Activated T-helper 17 cell treated with anti-CD3 and anti-CD28 coated beads, Interleukin-2, amount 50 U/mL, for 72 hours (primary cell): ENCODE measurements at regions not wholly inside any gene's neighbourhood (a gene's known extent, or its start where the extent isn't known, plus 50 kb on each side); places are given as distances from the start of the nearest gene placed in this dataset.

Experiments used
- ATAC-seq: fragments of 150-1000 bp; cut with Tn5 transposase; replicated peaks from 2 replicates; pipeline ENCODE4 v1.10.0; 2021; ENCODE audit warnings: mild to moderate bottlenecking, moderate library complexity
- H3K27ac Mint-ChIP-seq: one replicate; pipeline ENCODE4 v1.8.0; 2022; ENCODE audit warnings: mixed read lengths
- H3K27me3 Mint-ChIP-seq: one replicate; pipeline ENCODE4 v1.8.0; 2022; ENCODE audit warnings: mixed read lengths
- H3K36me3 Mint-ChIP-seq: one replicate; pipeline ENCODE4 v1.8.0; 2022; ENCODE audit warnings: low read depth, mild to moderate bottlenecking, mixed read lengths
- H3K4me1 Mint-ChIP-seq: one replicate; pipeline ENCODE4 v1.8.0; 2022; ENCODE audit warnings: mixed read lengths
- H3K4me3 Mint-ChIP-seq: one replicate; pipeline ENCODE4 v1.8.0; 2022; ENCODE audit warnings: mild to moderate bottlenecking, mixed read lengths
- H3K9me3 Mint-ChIP-seq: one replicate; pipeline ENCODE4 v1.8.0; 2022; ENCODE audit warnings: mixed read lengths

GRCh38 chr2:113838744-113839444 is 51.0 kb upstream of the ACTR3 start:
- H3K36me3 Mint-ChIP-seq, result peaks cover 9% of the 10 kb centered on the region

DNA sequence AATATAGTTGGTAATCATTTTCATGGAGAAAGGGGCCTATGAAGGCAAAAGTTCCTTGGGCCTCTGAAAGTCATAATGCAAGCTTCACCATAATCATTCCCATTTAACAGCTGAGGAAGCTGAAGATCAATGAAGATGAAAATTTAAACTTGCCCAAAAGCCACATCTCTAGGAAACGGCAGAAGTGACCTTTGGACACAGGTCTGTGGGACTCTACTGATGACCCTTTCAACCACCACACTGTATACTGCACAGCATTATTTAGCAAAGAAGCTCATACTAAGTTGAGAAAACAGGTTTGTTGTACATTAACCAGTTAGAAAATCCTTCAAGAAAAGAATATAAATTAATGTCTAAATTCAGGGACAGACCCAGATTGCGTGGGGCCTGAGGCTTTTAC is 51.6 kb upstream of the ACTR3 start:
- no peak for ATAC-seq
- no peak overlapping the region for H3K27ac Mint-ChIP-seq
- H3K9me3 Mint-ChIP-seq, result no peaks in the 10 kb centered on the region
- peaks cover 9% of the 10 kb centered on the region for H3K36me3 Mint-ChIP-seq
- no peaks in the 10 kb centered on the region for H3K4me1 Mint-ChIP-seq
- H3K4me3 Mint-ChIP-seq, result no peak overlapping the region
- H3K27me3 Mint-ChIP-seq, result no peaks in the 10 kb centered on the region

More at GRCh38 chr2:113838744-113839444, 51.0 kb upstream of the ACTR3 start:
- no peak for ATAC-seq
- Mint-ChIP-seq H3K27ac (no peak overlapping the region), H3K4me3 (no peak overlapping the region), H3K9me3 (no peaks in the 10 kb centered on the region), H3K4me1 (no peaks in the 10 kb centered on the region), H3K27me3 (no peaks in the 10 kb centered on the region)

DNA sequence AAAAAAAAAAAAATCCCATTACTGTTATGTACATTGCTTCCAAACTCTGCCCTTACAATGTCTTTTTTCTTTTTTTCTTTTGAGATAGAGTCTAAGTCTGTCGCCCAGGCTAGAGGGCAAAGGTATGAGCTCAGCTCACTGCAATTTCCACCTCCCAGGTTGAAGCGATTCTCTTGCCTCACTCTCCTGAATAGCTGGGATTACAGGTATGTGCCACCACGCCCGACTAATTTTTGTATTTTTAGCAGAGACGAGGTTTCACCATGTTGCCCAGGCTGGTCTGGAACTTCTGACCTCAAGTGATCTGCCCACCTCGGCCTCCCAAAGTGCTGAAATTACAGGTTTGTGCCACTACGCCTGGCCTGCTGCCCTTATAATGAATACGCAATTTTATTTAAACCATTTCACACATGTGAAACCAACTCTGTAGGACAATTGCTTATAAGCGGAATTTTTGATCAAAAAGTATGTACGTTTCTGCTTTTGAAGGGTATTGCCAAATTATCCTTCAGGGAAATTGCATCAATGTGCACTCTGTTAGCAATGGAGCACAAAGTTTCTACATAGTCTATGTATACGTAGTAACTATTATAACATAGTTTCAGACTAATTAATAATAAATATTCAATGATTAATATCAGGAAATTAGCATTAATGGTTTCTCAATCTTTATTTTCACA is 55.7 kb upstream of the ACTR3 start:
- H3K4me1 Mint-ChIP-seq, result no peaks in the 10 kb centered on the region
- H3K27me3 Mint-ChIP-seq, result no peaks in the 10 kb centered on the region
- ATAC-seq, result no peak
- no peak overlapping the region for H3K27ac Mint-ChIP-seq
- H3K9me3 Mint-ChIP-seq, result no peaks in the 10 kb centered on the region
- H3K4me3 Mint-ChIP-seq, result no peak overlapping the region
- H3K36me3 Mint-ChIP-seq, result no peaks in the 10 kb centered on the region

DNA sequence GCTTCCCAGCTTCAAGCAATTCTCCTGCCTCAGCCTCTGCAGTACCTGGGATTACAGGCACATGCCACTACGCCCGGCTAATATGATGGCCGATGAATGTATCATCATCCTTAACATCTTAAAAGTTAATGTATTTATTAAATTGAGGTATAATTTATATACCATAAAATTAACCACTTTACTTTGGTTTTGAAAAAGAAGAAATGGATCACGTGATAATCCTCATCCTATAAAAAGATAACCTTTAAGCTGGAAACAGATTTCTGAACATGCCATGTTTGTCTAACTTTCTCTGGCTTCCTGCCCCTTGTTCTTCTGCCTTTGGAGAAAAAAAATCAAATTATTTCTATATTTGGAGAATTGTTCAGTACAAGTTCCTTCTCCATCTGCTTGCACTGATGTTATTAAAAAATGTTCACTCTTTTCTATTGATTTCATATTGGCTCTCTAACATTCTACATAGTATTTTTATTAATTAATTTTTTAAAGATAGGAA is 57.0 kb upstream of the ACTR3 start:
- Mint-ChIP-seq H3K27ac (no peak overlapping the region), H3K36me3 (no peaks in the 10 kb centered on the region), H3K27me3 (no peaks in the 10 kb centered on the region), H3K4me3 (no peak overlapping the region), H3K4me1 (no peaks in the 10 kb centered on the region), H3K9me3 (peaks cover 5% of the 10 kb centered on the region)
- no peak for ATAC-seq

DNA sequence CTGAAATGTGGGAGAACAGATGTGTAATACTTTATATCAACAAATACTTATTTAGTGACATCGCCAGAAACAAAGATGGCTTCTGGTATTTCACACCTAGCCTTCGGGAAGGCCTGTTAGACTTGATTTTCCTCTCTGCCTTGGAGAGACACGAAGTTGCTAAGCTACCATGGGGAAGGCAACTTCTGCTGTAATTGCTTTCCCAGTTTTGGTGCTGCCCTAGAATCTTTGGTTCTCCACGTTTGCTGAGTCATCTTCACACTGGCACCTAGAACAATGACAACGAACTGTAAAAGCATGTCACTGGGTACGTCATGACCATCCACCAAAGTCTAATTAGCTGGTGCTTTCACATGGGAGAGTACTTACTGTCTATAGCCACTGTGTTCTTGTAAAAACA is 58.7 kb upstream of the ACTR3 start:
- Mint-ChIP-seq H3K36me3 (no peaks in the 10 kb centered on the region), H3K9me3 (peaks cover 5% of the 10 kb centered on the region), H3K27me3 (no peaks in the 10 kb centered on the region), H3K4me1 (no peaks in the 10 kb centered on the region), H3K27ac (no peak overlapping the region), H3K4me3 (no peak overlapping the region)
- no peak for ATAC-seq

GRCh38 chr2:113829761-113830160 is 60.1 kb upstream of the ACTR3 start:
- H3K27ac Mint-ChIP-seq, result no peak overlapping the region
- H3K4me3 Mint-ChIP-seq, result no peak overlapping the region
- no peaks in the 10 kb centered on the region for H3K4me1 Mint-ChIP-seq
- H3K36me3 Mint-ChIP-seq, result no peaks in the 10 kb centered on the region
- H3K27me3 Mint-ChIP-seq, result no peaks in the 10 kb centered on the region
- H3K9me3 Mint-ChIP-seq, result peaks cover 5% of the 10 kb centered on the region
- no peak for ATAC-seq

DNA sequence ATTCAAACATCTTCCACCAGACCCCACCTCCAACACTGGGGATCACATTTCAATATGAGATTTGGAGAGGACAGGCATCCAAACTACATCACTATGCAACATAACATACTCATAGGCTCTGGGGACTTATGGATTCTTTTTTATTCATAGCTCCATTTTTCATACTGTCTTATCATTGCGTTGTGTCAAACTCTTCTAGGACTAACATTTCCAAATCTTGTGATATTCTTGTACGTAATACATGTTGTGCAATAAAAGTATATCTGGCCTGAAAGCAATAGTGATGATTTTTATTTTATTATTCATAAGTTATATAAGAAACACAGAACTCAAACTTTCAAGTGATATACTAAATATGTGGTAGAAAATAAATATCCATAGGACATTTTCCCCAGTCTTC is 60.6 kb upstream of the ACTR3 start:
- H3K27ac Mint-ChIP-seq, result no peak overlapping the region

GRCh38 chr2:113828049-113828742 is 61.7 kb upstream of the ACTR3 start:
- ATAC-seq, result no peak
- no peaks in the 10 kb centered on the region for H3K27me3 Mint-ChIP-seq

More for the DNA sequence above, 60.6 kb upstream of the ACTR3 start:
- H3K9me3 Mint-ChIP-seq, result peaks cover 5% of the 10 kb centered on the region
- H3K27me3 Mint-ChIP-seq, result no peaks in the 10 kb centered on the region
- H3K36me3 Mint-ChIP-seq, result no peaks in the 10 kb centered on the region
- no peak overlapping the region for H3K4me3 Mint-ChIP-seq
- no peak for ATAC-seq
- no peaks in the 10 kb centered on the region for H3K4me1 Mint-ChIP-seq

DNA sequence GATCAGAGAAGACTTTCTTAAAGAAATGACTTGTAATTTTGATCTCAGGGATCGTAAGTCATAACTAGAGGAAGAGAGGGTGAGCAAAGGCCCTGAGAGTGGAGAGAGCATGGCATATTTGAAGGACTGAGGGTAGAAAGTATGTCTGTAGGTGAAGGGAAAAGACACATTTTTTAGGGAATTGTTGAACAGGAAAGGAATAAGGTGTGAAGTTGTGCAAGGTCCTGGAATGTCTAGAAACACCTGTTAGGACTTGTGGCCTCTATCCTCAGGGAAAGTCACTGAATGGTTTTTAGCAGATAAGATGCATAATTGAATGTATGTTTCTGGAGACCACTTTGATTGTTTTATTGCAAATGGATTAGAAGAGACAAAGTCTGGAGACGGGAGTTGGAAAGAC is 62.5 kb upstream of the ACTR3 start:
- no peaks in the 10 kb centered on the region for H3K4me1 Mint-ChIP-seq
- no peaks in the 10 kb centered on the region for H3K36me3 Mint-ChIP-seq
- H3K27ac Mint-ChIP-seq, result no peak overlapping the region
- H3K9me3 Mint-ChIP-seq, result peaks cover 5% of the 10 kb centered on the region
- no peak overlapping the region for H3K4me3 Mint-ChIP-seq
- no peaks in the 10 kb centered on the region for H3K27me3 Mint-ChIP-seq
- ATAC-seq, result no peak

More at GRCh38 chr2:113828049-113828742, 61.7 kb upstream of the ACTR3 start:
- Mint-ChIP-seq H3K4me3 (no peak overlapping the region), H3K9me3 (peaks cover 5% of the 10 kb centered on the region), H3K36me3 (no peaks in the 10 kb centered on the region), H3K4me1 (no peaks in the 10 kb centered on the region), H3K27ac (no peak overlapping the region)

DNA sequence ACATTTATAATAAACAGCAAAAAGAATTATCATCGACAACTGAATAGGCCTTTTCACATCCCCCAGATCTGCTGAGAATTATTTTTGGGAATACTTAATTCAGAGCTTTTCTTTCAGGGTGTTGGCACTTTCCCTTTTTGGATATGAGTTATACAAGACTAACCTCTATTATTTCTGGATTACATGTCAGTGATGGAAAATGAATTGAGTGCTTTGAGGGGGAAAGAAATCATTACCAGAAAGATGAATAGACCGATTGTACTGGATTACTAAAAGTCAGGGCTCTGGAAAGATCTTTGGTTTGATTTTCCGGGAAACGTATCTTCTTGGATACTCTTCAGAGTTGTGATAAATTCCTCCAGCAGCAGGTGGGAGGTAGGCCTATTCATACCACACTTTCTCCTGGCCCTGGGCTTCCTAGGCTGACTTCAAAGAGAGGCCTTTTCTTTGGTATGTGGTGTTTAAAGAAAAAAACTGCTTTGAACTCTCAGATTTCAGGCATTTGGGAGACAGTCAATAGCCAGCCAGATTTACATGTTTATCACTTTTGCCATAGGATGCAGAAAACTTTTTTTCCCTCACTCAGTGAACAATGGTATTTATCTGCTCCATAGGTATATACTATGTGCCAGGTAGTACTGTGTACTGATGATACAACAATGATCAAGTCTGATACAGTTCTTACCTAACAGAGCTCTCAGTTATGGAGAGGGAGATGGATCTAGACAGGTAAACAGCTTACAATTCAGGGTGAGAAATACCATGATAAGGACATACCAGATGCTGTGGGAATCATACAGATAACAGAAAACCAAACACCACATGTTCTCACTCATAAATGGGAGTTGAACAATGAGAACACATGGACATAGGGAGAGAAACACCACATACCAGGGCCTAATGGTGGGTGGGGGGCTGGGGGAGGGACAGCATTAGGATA is 63.3 kb upstream of the ACTR3 start:
- Mint-ChIP-seq H3K27ac (no peak overlapping the region), H3K4me3 (no peak overlapping the region)

DNA sequence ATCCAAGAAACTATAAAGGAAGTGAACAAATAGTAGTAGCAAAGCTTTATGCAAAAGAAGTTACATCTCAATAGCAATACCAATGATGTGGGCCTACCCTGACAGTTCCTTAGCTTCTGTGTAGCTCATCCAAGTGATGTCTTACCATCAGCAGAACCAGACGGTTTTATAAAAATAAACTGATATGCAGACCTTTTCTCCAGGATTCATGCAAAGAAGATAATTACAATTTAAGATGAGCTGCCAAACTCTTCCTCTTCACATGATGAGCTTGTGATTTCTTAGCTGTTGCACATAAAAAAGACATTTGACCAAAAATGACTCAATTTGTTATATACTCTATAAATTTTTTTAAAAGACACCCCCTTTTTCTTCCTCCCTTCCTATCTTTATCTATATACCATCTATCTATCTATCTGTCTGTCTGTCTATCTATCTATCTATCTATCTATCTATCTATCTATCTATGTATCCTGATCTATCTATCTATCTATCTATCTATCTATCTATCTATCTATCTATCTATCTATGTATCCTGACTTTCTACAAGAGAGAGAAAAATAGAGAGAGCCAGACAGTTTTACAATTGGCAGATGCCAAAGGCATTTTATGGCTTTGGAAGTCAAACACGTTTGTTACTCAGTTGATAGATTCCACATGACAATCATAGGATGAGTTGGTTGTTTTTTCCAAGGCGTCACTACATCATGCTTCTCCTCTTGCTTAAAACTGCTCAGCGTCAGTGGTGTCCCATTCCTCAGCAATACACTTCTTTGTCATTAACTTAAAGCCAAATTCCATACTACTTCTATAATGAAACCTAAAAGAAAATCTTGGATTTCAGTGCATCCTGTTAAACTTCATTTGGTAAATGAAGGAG is 65.9 kb upstream of the ACTR3 start:
- Mint-ChIP-seq H3K9me3 (peaks cover 5% of the 10 kb centered on the region), H3K27me3 (no peaks in the 10 kb centered on the region), H3K36me3 (no peaks in the 10 kb centered on the region), H3K4me1 (no peaks in the 10 kb centered on the region), H3K4me3 (no peak overlapping the region), H3K27ac (no peak overlapping the region)
- no peak for ATAC-seq

More for the DNA sequence above, 63.3 kb upstream of the ACTR3 start:
- no peaks in the 10 kb centered on the region for H3K36me3 Mint-ChIP-seq
- ATAC-seq, result no peak
- H3K9me3 Mint-ChIP-seq, result peaks cover 5% of the 10 kb centered on the region
- H3K4me1 Mint-ChIP-seq, result no peaks in the 10 kb centered on the region
- H3K27me3 Mint-ChIP-seq, result no peaks in the 10 kb centered on the region

- H3K4me1 Mint-ChIP-seq, result no peaks in the 10 kb centered on the region
- ATAC-seq, result no peak
Observed at GRCh38 chr2:113822087-113822815, 65.8 kb upstream of the SLC35F5 start.

More at GRCh38 chr2:113822087-113822815, 65.8 kb upstream of the SLC35F5 start:
- H3K27me3 Mint-ChIP-seq, result no peaks in the 10 kb centered on the region
- H3K27ac Mint-ChIP-seq, result no peak overlapping the region
- H3K9me3 Mint-ChIP-seq, result no peaks in the 10 kb centered on the region
- no peak overlapping the region for H3K4me3 Mint-ChIP-seq
- H3K36me3 Mint-ChIP-seq, result no peaks in the 10 kb centered on the region
